Activated B cell treated with CpG ODN at 0.5 μM for 24 hours (primary cell): ENCODE measurements at regions not wholly inside any gene's neighbourhood (a gene's known extent, or its start where the extent isn't known, plus 50 kb on each side); places are given as distances from the start of the nearest gene placed in this dataset.

Source experiments
- ATAC-seq: fragments of 200-7000 bp; cut with Tn5 transposase; one replicate; pipeline ENCODE4 v1.10.0; 2021; ENCODE audit warnings: low read depth, mild to moderate bottlenecking, moderate library complexity
- CTCF ChIA-PET: fragments of 350-600 bp; sonication (Branson Sonifier 250); formaldehyde crosslinking; loops from one replicate; lab custom pipeline; 2021; ENCODE audit warnings: antibody characterized with exemption; lab: Charles Lee
- POLR2A ChIA-PET: fragments of 350-600 bp; sonication (Branson Sonifier 250); formaldehyde crosslinking; loops from one replicate; lab custom pipeline; 2021; ENCODE audit warnings: antibody characterized with exemption; lab: Charles Lee
- DNase-seq: peaks from one replicate; pipeline ENCODE4 v3.0.0; 2022
- H3K27ac Mint-ChIP-seq: one replicate; pipeline ENCODE4 v1.8.0; 2020; ENCODE audit warnings: mixed read lengths
- H3K27me3 Mint-ChIP-seq: one replicate; pipeline ENCODE4 v1.8.0; 2021; ENCODE audit warnings: mixed read lengths
- H3K36me3 Mint-ChIP-seq: one replicate; pipeline ENCODE4 v1.8.0; 2021; ENCODE audit warnings: low read depth, mixed read lengths
- H3K4me1 Mint-ChIP-seq: one replicate; pipeline ENCODE4 v1.8.0; 2021; ENCODE audit warnings: mixed read lengths
- H3K4me3 Mint-ChIP-seq: one replicate; pipeline ENCODE4 v1.8.0; 2020; ENCODE audit warnings: mild to moderate bottlenecking, mixed read lengths
- H3K9me3 Mint-ChIP-seq: one replicate; pipeline ENCODE4 v1.8.0; 2020; ENCODE audit warnings: mixed read lengths
- intact Hi-C: fragments of 100-400 bp; cut with micrococcal nuclease; formaldehyde crosslinking; loops from one replicate; pipeline ENCODE4 v1.15.1; 2024
- TF ChIP-seq, protein P1 (sequence below): fragments of 200-600 bp; IDR thresholded peaks from one replicate; pipeline ENCODE4 v1.8.0; 2022; ENCODE audit warnings: antibody characterized with exemption, mild to moderate bottlenecking

DNA sequence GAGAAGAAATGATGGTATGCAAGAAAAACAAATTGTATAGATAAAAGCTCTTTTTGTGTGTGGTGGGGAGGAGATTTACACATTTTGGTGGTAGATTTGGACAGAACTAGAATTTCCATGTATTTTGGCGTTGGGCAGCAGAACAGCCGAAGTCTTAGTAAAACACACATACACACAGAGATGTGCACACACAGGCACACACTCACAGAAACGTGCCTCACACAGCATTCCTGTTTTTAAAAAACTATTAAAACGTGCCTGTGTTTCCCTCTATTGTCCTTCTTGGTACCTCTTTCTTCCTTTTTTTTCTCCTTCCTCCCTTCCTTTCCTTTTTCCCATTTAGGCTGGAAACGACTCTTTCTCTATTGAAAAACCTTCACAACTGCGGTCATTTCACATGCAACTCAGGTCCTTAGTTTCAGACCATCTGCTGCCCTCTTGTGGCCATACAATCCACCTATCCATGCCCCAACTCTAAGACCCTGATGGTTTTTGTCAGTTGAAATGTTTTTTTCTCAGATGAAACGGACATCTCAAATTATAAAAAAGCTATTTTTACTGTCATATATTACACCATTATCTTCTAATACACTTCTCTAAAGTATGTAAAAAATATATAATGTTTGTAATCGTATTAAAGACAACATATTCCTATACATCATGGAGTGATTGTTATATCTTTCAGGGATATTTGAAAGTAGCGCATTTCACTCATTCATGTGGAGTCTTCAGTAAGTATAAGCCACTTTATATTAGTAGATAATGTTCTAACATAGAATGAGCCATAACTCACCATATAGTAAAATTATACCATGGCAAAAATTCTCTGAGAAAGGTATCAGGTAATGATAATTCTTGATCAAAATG, 386.7 kb upstream of the NOVA1 start:
- intact Hi-C loops, result no loop called here
- Mint-ChIP-seq H3K27me3 (no peaks in the 10 kb centered on the region), H3K9me3 (peaks cover 2% of the 10 kb centered on the region), H3K4me1 (no peaks in the 10 kb centered on the region), H3K27ac (no peak overlapping the region), H3K36me3 (no peaks in the 10 kb centered on the region), H3K4me3 (no peak overlapping the region)
- POLR2A ChIA-PET, result no interaction called here
- CTCF ChIA-PET, result no interaction called here
- DNase-seq (no peak), ATAC-seq (no peak)
- TF ChIP-seq, protein P1, sequence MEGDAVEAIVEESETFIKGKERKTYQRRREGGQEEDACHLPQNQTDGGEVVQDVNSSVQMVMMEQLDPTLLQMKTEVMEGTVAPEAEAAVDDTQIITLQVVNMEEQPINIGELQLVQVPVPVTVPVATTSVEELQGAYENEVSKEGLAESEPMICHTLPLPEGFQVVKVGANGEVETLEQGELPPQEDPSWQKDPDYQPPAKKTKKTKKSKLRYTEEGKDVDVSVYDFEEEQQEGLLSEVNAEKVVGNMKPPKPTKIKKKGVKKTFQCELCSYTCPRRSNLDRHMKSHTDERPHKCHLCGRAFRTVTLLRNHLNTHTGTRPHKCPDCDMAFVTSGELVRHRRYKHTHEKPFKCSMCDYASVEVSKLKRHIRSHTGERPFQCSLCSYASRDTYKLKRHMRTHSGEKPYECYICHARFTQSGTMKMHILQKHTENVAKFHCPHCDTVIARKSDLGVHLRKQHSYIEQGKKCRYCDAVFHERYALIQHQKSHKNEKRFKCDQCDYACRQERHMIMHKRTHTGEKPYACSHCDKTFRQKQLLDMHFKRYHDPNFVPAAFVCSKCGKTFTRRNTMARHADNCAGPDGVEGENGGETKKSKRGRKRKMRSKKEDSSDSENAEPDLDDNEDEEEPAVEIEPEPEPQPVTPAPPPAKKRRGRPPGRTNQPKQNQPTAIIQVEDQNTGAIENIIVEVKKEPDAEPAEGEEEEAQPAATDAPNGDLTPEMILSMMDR, result no peak

DNA sequence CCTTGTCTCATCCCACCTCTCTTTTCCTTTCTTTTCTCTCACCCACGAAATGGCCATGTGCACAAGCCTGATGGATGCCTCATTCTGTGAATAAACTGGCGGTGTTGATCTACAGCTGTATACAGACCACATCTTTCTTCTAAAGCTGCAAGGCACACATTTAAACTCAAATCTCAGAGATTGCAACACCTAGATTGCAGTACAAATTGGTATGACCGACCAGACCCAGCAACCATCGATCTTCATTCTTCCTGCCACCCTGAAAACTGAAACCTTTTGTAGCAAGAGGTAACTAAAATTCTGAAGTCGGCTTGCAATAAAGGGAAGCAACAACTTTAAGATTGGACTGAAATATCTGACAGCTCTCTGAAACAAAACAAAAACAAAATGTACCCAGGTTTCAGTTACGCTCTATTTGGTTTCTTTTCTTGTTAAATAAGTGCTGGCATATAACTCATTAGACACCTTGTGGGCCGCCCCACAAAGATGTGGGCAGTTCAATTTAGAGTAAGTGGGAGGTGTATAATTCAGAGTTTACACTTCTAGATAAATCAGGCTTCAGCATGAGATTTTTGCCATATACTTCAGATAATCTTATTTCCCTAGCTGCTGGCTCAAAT, 390.0 kb upstream of the NOVA1 start:
- Mint-ChIP-seq H3K27ac (no peak overlapping the region), H3K9me3 (no peaks in the 10 kb centered on the region), H3K4me3 (no peak overlapping the region), H3K4me1 (no peaks in the 10 kb centered on the region), H3K36me3 (no peaks in the 10 kb centered on the region), H3K27me3 (no peaks in the 10 kb centered on the region)
- ChIA-PET POLR2A (no interaction called here), CTCF (no interaction called here)
- ATAC-seq (no peak), DNase-seq (no peak)
- intact Hi-C loops, result no loop called here
- TF ChIP-seq, protein P1, result no peak

DNA sequence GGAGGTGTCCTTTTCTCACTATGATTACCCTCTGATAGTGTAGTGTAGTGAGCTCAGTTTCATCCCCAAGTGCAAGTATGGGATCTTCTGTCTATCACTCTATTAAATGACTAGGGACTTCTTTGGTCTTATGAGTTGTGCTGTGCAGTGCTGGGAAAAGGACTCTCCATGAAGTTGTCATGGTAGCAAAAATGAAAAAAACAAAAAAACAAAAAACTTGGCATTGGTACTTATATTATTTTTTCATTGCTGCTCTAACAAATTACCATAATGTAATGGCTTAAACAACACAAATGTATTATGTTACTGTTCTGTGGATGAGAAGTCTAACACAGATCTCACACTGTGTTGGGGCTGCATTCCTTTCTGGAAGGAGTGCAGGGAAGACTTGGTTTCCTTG, 393.1 kb upstream of the NOVA1 start:
- Mint-ChIP-seq H3K27ac (no peak overlapping the region), H3K4me1 (no peaks in the 10 kb centered on the region), H3K4me3 (no peak overlapping the region), H3K36me3 (no peaks in the 10 kb centered on the region), H3K9me3 (no peaks in the 10 kb centered on the region), H3K27me3 (no peaks in the 10 kb centered on the region)
- POLR2A ChIA-PET, result no interaction called here
- TF ChIP-seq, protein P1, result no peak
- CTCF ChIA-PET, result no interaction called here
- ATAC-seq, result no peak
- no peak for DNase-seq
- intact Hi-C loops, result no loop called here

DNA sequence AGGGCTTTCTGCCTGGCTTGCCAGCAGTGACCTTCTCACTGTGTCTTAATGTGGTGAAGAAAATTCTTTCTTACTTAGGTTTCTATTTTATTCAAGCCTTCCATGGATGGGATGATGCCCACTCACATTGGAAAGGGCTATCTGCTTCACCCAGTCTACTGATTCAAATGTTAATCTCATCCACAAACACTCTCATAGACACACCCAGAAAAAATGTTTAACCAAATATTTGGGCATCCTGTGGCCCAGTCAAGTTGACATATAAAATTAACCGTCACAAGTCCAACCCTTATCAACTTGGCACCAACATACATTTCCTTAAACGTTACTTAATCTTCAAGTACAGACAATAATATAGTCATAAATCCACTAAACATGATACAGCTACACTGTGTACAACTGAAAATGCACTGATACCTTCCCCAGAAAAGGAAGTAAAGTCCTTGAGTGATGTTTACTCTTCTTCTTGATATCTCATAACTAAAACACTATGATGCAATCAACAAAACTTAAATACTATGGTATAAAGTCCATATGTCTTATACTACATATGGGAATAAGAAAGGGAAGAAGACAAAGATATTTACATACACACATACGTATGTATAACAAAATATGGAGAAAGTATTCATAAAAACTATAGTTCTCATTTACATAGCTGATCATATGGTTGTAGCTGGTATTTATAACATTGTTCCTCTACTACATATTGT, 394.7 kb upstream of the NOVA1 start:
- Mint-ChIP-seq H3K27me3 (no peaks in the 10 kb centered on the region), H3K27ac (no peak overlapping the region), H3K9me3 (no peaks in the 10 kb centered on the region), H3K4me3 (no peak overlapping the region), H3K4me1 (no peaks in the 10 kb centered on the region), H3K36me3 (no peaks in the 10 kb centered on the region)
- CTCF ChIA-PET, result no interaction called here
- ATAC-seq, result no peak
- TF ChIP-seq, protein P1, result no peak
- intact Hi-C loops, result no loop called here
- DNase-seq, result no peak
- POLR2A ChIA-PET, result no interaction called here

DNA sequence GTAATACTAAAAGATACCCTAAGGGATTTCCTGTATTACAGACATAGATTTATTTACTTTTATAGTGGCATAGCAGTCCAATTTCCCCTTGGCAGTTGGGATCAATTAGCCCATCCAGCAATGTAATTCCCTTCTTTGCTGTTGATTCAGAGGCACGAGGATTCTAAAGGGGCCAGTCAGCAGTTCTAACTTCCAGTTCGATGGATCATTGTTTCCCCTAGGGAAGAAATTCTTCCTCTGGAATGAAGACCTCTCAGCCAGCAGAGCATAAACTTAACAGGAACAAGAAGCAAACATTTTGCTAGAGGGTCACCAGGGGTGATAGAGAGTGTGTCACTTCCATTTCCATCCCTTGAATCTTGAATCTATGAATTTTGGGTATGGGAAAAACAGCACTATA, 395.7 kb upstream of the NOVA1 start:
- ChIA-PET POLR2A (no interaction called here), CTCF (no interaction called here)
- no peaks in the 10 kb centered on the region for H3K36me3 Mint-ChIP-seq
- H3K4me1 Mint-ChIP-seq, result no peaks in the 10 kb centered on the region
- TF ChIP-seq, protein P1, result no peak
- no peak overlapping the region for H3K4me3 Mint-ChIP-seq
- no peak overlapping the region for H3K27ac Mint-ChIP-seq
- intact Hi-C loops, result no loop called here
- H3K9me3 Mint-ChIP-seq, result no peaks in the 10 kb centered on the region
- ATAC-seq (no peak), DNase-seq (no peak)
- H3K27me3 Mint-ChIP-seq, result no peaks in the 10 kb centered on the region
